Gastrocnemius medialis (tissue), 4 donors: ENCODE measurements at regions not wholly inside any gene's neighbourhood (a gene's known extent, or its start where the extent isn't known, plus 50 kb on each side); places are given as distances from the start of the nearest gene placed in this dataset.

Source experiments
- CTCF ChIP-seq, 5 experiments: fragments of 450-650 bp in 3 of 5; fragments of 200-600 bp in 2 of 5; sonication (generic) in 2 of 5; IDR thresholded peaks in 4 of 5; conservative IDR thresholded peaks in 1 of 5; 1 replicate in 4 of 5; 2 replicates in 1 of 5; pipeline ENCODE4 v1.5.1; 2016 to 2019; ENCODE audit warnings: antibody characterized with exemption in 5 of 5, mild to moderate bottlenecking in 3 of 5, moderate library complexity in 3 of 5
- POLR2A ChIP-seq, 2 donors: fragments of 450-650 bp; IDR thresholded peaks; one replicate each; pipeline ENCODE4 v1.6.1; 2017; ENCODE audit warnings: antibody characterized with exemption in 2 of 2, mild to moderate bottlenecking in 2 of 2, moderate library complexity in 2 of 2

GRCh38 chr13:72195044-72195704, 328.2 kb upstream of the DACH1 start:
- TF ChIP-seq CTCF (IDR thresholded peaks at IDR 0.05 in 4 of 5, conservative IDR thresholded peaks at IDR 0.05 in 1 of 5) (no peak), POLR2A (IDR thresholded peaks at IDR 0.05) (no peak)
